Activated CD8-positive, alpha-beta memory T cell treated with anti-CD3 and anti-CD28 coated beads, Interleukin-2, amount 10 ng/mL, durations not matched to agents 7 days and 5 days (primary cell): ENCODE measurements at regions not wholly inside any gene's neighbourhood (a gene's known extent, or its start where the extent isn't known, plus 50 kb on each side); places are given as distances from the start of the nearest gene placed in this dataset.
"Not testable (repeated sequence)": the region's sequence is repeated elsewhere in the genome, so short reads cannot be mapped to it uniquely, and the experiment has no call there.

Source experiments
- ATAC-seq: fragments of 150-1000 bp; cut with Tn5 transposase; one replicate; pipeline ENCODE4 v1.10.0; 2021; ENCODE audit warnings: moderate library complexity
- CTCF ChIA-PET: fragments of 350-600 bp; sonication (Branson Sonifier 250); formaldehyde crosslinking; loops from one replicate; lab custom pipeline; 2021; ENCODE audit warnings: antibody characterized with exemption; lab: Charles Lee
- DNase-seq: peaks from one replicate; pipeline ENCODE4 v3.0.0-alpha.2; 2020
- H3K27ac Mint-ChIP-seq: one replicate; pipeline ENCODE4 v1.8.0; 2021; ENCODE audit warnings: mild to moderate bottlenecking, mixed read lengths
- H3K27me3 Mint-ChIP-seq: one replicate; pipeline ENCODE4 v1.8.0; 2021; ENCODE audit warnings: mixed read lengths
- H3K36me3 Mint-ChIP-seq: one replicate; pipeline ENCODE4 v1.8.0; 2021; ENCODE audit warnings: mild to moderate bottlenecking, mixed read lengths
- H3K4me1 Mint-ChIP-seq: one replicate; pipeline ENCODE4 v1.8.0; 2021; ENCODE audit warnings: mixed read lengths
- H3K4me3 Mint-ChIP-seq: one replicate; pipeline ENCODE4 v1.8.0; 2021; ENCODE audit warnings: mild to moderate bottlenecking, moderate library complexity, mixed read lengths
- H3K9me3 Mint-ChIP-seq: one replicate; pipeline ENCODE4 v1.8.0; 2022; ENCODE audit warnings: low read depth, mixed read lengths

DNA sequence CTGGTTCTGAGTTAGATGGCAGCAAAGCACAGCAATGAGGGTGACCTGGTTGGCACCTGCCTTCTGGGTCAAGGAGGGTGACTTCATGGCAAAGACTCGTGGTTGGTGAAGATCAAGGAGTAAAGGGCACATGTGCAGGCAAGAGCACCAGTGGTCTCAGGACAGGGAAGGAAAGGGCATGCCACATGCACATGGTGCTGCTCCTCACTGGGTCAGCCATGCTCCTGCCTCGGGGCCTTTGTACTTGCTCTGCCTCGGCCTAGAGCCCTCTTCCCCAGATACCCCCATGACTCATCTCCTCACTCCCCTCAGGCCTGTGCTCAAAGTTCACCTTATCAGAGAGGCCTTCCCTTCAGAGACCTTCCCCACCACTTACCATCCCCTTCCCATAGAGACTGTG, 106.7 kb upstream of the KDM7A start:
- DNase-seq (no peak), ATAC-seq (no peak)
- H3K27ac Mint-ChIP-seq = no peak overlapping the region
- CTCF ChIA-PET = no interaction called here
- H3K9me3 Mint-ChIP-seq = no peaks in the 10 kb centered on the region
- no peaks in the 10 kb centered on the region for H3K4me1 Mint-ChIP-seq
- H3K27me3 Mint-ChIP-seq = no peaks in the 10 kb centered on the region
- H3K36me3 Mint-ChIP-seq = no peaks in the 10 kb centered on the region
- no peak overlapping the region for H3K4me3 Mint-ChIP-seq

DNA sequence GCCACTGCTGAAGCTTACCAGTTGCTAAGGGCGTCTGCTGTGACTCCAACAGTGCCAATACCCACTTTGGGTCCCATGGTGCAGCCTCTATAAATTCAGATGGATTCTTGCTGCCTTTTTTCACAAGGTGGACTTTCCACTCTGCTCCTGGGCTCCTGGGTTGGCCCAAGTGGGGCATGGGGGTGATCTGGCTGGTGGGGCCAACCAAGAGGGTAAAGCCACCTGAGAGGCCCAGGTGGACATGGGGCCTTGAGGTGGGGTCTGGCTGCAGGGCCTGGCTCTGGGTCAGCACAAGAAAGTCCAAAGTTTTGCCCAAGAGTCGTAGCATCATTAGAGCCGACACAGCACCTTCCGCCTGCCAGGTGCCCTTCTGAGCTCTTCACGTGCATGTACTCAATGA, 105.2 kb upstream of the KDM7A start:
- no peak for ATAC-seq
- H3K27me3 Mint-ChIP-seq = no peaks in the 10 kb centered on the region
- no peak overlapping the region for H3K27ac Mint-ChIP-seq
- no peaks in the 10 kb centered on the region for H3K4me1 Mint-ChIP-seq
- H3K4me3 Mint-ChIP-seq = no peak overlapping the region
- no peak for DNase-seq
- no peaks in the 10 kb centered on the region for H3K36me3 Mint-ChIP-seq
- CTCF ChIA-PET = no interaction called here
- no peaks in the 10 kb centered on the region for H3K9me3 Mint-ChIP-seq

DNA sequence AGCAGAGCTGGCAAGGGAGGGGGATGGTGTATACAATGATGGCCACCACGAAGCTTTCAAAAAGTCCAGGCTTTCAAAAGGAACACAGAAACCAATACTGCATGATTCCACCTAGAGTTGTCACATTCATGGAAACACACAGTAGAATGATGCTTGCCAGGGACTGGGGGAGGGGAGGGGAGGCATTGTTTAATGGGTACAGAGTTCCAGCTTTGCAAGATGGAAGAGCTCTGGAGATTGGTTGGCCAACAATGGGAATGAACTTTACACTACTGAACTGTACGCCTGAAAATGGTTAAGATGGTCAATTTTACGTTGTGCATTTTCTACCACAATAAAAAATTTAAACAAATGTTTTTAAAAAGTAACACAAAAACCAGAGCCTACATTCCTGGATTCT, 104.5 kb upstream of the KDM7A start:
- CTCF ChIA-PET = no interaction called here
- Mint-ChIP-seq H3K36me3 (no peaks in the 10 kb centered on the region), H3K4me1 (no peaks in the 10 kb centered on the region), H3K9me3 (no peaks in the 10 kb centered on the region), H3K4me3 (no peak overlapping the region), H3K27me3 (no peaks in the 10 kb centered on the region), H3K27ac (no peak overlapping the region)
- ATAC-seq = no peak
- no peak for DNase-seq

DNA sequence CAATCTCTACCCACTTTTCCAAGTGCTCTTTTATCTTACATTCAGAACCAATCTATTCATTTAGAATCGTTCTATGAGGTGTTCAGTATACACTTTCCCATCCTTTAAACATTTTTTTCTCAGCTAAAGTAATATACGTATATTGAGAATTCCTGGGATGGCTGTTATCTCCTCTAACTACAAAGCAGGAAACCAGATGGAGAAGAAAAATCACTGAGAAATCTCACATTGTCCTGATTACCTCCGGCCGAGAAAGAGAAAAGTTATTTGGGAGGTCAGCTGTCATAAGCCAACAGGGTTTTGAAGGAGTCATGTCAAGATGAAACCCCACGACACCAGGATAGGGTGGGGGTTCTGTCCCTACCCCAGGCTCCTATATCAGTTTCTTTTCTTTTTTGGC, 99.2 kb upstream of the KDM7A start:
- Mint-ChIP-seq H3K27me3 (peaks cover 7% of the 10 kb centered on the region), H3K36me3 (no peaks in the 10 kb centered on the region), H3K4me3 (no peak overlapping the region), H3K27ac (no peak overlapping the region), H3K9me3 (no peaks in the 10 kb centered on the region), H3K4me1 (no peaks in the 10 kb centered on the region)
- CTCF ChIA-PET = no interaction called here
- DNase-seq (no peak), ATAC-seq (no peak)

DNA sequence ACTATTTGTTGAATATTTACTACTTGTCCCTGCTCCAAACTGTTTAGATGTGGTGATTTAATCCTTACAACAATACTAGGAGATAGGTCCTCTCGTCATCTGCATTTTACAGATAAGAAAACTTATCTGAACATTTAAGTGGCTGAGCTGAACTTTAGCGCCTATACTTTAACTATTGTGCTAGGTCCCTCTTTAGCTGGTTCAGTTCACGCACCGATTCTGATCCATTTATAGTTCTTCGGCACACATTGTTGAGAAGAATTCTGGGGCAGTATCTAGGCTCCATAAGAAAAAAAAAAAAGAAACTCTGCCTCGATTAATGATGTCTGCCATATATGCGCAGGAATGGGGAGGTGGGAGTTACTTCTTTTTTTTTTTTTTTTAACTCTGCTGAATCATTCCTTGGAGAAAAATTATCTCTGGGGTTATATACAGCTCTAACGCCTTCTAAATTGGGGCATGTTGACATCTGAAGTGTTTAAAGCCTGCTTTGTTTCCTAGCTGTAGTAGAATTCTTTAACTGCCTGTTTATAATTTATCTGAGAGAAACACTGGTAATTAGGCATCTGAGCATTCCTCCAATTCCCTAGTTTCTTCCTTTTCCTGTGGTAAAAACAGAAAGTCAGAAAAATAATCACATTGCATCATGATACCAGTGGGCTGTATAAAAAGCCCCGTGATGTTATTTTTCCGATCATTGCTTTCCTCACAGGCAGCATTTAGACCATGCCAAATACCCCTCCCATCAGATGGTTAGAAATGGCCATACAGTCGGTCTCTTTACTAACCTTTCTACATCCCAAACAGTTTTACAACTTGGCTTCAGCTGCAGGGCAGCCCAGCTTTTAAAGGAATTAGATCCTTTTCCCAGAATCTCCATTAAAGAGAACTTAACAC, 98.5 kb upstream of the KDM7A start:
- Mint-ChIP-seq H3K4me1 (no peaks in the 10 kb centered on the region), H3K36me3 (peaks cover 3% of the 10 kb centered on the region), H3K4me3 (no peak overlapping the region), H3K27me3 (peaks cover 7% of the 10 kb centered on the region), H3K9me3 (no peaks in the 10 kb centered on the region), H3K27ac (no peak overlapping the region)
- DNase-seq (no peak), ATAC-seq (no peak)
- CTCF ChIA-PET = interaction anchor here (0.6 to 1.3 kb wide), 4 partner anchors 15 to 1323 kb away, joined by 3 to 4 read pairs (median 4); no protein-coding TSS in a partner anchor

DNA sequence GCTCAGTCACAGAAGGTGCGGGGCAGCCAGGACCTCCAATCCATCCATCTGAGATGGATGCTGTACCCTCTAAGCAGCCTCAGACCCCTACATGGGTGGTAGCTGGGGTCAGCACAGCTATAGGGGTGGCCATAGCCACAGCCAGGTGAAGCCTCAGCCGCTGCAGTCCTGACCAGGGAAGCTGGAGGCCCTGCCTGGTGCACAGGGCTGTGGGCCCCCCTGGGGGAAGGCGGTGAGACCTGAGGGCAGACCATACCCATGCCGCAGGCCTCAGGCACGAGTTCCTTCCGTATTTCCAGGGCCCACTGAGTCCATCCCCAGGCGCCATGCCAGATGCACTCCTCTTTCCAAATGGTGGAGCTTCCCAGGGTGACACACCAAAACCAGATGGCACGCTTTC, 96.6 kb upstream of the KDM7A start:
- H3K36me3 Mint-ChIP-seq = peaks cover 3% of the 10 kb centered on the region
- CTCF ChIA-PET = no interaction called here

DNA sequence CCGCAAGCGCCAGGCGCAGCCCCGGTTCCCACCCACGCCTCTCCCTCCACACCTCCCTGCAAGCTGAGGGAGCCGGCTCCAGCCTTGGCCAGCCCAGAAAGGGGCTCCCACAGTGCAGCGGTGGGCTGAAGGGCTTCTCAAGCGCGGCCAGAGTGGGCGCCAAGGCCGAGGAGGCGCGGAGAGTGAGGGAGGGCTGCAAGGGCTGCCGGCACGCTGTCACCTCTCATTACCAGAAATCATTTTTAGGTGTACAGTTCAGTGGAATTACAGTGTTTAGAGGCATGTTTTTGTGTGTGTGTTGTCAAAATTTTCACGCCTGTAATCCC, 94.8 kb upstream of the KDM7A start:
- H3K9me3 Mint-ChIP-seq, CTCF ChIA-PET, DNase-seq, H3K27ac Mint-ChIP-seq, H3K36me3 Mint-ChIP-seq, H3K27me3 Mint-ChIP-seq, H3K4me3 Mint-ChIP-seq, ATAC-seq: not testable (repeated sequence)
- peaks cover 22% of the 10 kb centered on the region for H3K4me1 Mint-ChIP-seq

More for the DNA sequence above, 96.6 kb upstream of the KDM7A start:
- H3K27me3 Mint-ChIP-seq = peaks cover 7% of the 10 kb centered on the region
- ATAC-seq = no peak
- DNase-seq = no peak
- H3K4me1 Mint-ChIP-seq = peaks cover 10% of the 10 kb centered on the region
- H3K27ac Mint-ChIP-seq = no peak overlapping the region
- H3K9me3 Mint-ChIP-seq = no peaks in the 10 kb centered on the region
- H3K4me3 Mint-ChIP-seq = no peak overlapping the region

DNA sequence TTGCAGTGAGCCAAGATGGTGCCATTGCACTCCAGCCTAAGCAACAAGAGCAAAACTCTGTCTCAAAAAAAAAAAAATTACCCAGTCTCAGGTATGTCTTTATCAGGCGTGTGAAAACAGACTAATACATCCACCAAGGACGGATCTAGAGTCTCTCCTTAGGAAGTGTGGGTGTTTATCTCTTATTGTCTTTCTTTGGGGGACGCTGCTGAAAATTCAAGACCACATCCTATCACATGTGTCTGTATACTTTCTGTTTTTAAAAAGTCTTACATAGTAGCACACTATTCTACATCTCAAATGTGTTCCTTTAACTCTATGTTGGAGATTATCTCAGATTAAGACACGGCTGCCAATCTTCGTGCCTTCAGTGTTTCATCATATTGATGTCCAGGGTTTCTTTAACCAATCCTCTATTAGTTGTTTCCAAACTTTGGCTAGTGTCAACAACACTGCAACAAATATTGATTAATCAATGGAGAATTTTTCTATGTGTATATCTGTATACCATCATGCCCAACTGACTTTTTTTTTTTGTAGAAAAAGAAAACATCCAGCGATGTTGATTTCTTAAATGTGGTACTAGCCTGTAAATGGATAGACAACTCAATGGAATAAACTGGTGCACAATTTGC, 92.3 kb upstream of the KDM7A start:
- peaks cover 25% of the 10 kb centered on the region for H3K4me1 Mint-ChIP-seq
- ATAC-seq (peak; percentile 61), DNase-seq (no peak)
- no peak overlapping the region for H3K4me3 Mint-ChIP-seq
- CTCF ChIA-PET = interaction anchor here (1.5 kb wide), 1 partner anchor 16 kb away, joined by 3 read pairs; no protein-coding TSS in a partner anchor
- H3K9me3 Mint-ChIP-seq = no peaks in the 10 kb centered on the region
- peak overlapping the region; percentile 73 for H3K27ac Mint-ChIP-seq
- H3K36me3 Mint-ChIP-seq = peaks cover 8% of the 10 kb centered on the region
- H3K27me3 Mint-ChIP-seq = no peaks in the 10 kb centered on the region

DNA sequence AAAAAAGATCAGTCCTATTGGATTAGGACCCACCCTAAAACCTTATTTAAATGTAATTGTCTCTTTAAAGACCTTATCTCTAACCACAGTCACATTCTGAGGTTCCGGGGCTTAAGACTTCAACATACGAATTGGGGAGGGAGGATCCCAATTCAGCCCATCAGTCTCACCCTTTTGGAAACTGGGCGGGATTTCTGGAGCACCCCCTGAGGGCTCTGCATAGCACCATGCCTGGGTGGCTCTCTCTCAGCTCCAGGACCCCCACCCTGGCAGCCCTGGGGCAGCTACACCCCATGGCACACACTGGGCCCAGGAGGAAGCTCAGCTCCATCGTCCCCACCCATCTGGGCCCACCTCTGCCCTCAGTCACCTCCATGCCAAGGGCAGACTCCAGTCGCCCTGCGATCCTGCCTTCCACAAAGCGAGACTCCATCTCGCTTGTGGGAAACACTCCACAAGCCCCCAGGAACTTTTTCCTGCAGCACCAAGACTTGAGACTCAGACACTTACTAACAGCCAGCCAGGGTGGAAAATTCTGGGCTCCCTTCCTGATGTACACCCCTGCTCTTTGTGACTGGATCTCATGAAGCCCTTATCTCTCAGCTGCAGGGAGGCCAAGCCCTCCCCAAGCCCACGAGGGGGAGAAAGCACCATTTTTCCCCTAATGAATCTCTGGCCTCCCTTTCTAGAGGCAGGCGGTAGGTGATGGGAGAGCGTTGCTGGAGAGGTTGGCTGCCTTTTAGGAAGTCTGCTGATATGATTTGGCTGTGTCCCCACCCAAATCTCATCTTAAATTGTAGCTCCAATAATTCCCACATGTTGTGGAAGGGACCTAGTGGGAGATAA, 90.8 kb upstream of the KDM7A start:
- Mint-ChIP-seq H3K27ac (no peak overlapping the region), H3K36me3 (peaks cover 12% of the 10 kb centered on the region), H3K4me1 (peaks cover 40% of the 10 kb centered on the region), H3K9me3 (no peaks in the 10 kb centered on the region), H3K27me3 (no peaks in the 10 kb centered on the region), H3K4me3 (no peak overlapping the region)
- DNase-seq (no peak), ATAC-seq (no peak)
- CTCF ChIA-PET = interaction anchor here (1.5 kb wide), 1 partner anchor 15 kb away, joined by 3 read pairs; no protein-coding TSS in a partner anchor

DNA sequence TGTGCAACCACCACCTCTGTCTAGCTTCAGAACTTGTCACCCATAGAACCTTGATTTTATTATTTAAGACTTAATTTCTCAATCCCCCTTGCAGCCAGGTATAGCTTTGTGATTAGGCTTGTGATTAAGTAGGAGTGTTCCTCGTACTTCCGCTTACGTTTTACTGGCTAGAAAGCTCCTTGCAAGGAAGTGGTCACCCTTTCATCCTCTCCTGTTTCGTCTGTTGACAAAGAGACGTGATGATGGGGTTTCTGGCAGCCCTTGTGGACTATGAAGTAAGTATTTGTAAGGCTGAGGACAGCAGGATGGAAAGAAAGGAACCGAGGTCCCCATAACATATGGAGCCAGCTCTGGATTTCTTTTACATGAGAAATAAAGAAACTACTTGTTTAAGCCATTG, 86.5 kb upstream of the KDM7A start:
- Mint-ChIP-seq H3K27me3 (no peaks in the 10 kb centered on the region), H3K4me3 (peak overlapping the region; percentile 64), H3K36me3 (peaks cover 9% of the 10 kb centered on the region), H3K9me3 (no peaks in the 10 kb centered on the region), H3K4me1 (peaks cover 43% of the 10 kb centered on the region), H3K27ac (peak overlapping the region; percentile 92)
- CTCF ChIA-PET = interaction anchor here (0.7 to 4.7 kb wide), 6 partner anchors 10 to 116 kb away, joined by 3 to 39 read pairs (median 4); partner anchors contain the start of gene KDM7A
- DNase-seq = peak; percentile 74
- ATAC-seq = peak; percentile 96

DNA sequence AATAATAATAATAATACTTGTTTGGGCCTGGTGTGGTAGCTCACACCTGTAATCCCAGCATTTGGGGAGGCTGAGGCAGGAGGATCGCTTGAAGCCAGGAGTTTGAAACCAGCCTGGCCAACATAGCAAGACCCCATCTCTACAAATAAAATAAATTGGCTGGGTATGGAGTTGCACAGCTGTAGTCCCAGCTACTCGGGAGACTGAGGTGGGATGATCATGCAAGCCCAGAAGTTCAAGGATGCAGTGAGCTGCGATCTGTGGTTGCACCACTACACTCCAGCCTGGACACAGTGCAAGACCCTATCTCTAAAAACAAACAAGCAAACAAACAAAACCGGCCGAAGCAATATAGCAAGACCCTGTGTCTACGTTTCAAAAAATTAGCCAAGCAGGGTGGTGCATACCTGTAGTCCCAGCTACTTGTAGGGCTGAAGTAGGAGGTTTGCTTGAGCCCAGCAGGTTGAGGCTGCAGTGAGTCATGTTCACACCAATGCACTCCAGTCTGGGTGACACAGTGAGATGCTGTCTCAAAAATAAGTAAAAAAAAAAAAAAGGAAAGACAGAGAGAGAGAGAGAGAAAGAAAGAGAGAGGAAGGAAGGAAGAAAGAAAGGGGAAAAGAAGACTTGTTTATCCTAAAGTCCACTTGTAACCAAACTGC, 85.6 kb upstream of the KDM7A start:
- no peak overlapping the region for H3K4me3 Mint-ChIP-seq
- peaks cover 1% of the 10 kb centered on the region for H3K9me3 Mint-ChIP-seq
- CTCF ChIA-PET = interaction anchor here (0.7 to 4.7 kb wide), 4 partner anchors 9 to 86 kb away, joined by 3 to 39 read pairs (median 6); partner anchors contain the start of gene KDM7A
- DNase-seq (no peak), ATAC-seq (no peak)
- peaks cover 11% of the 10 kb centered on the region for H3K36me3 Mint-ChIP-seq
- H3K4me1 Mint-ChIP-seq = peaks cover 34% of the 10 kb centered on the region
- peak overlapping the region; percentile 92 for H3K27ac Mint-ChIP-seq
- H3K27me3 Mint-ChIP-seq = no peaks in the 10 kb centered on the region

DNA sequence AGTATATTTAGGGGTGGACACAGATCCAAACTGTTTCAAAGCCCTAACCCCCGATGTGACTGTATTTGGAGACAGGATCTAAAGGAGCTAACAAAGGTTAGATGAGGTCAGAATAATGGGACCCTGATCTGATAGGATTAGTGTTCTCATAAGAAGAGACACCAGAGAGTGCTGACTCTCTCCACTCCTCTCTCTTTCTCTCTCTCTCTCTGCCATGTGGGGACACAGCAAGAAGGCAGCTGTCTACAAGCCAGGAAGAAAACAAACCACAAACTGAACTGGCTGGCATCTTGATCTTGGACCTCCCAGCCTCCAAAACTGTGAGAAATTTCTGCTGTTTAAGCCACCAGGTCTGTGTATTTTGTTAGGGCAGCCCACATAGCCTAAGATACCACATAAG, 84.7 kb upstream of the KDM7A start:
- peaks cover 30% of the 10 kb centered on the region for H3K4me1 Mint-ChIP-seq
- DNase-seq (no peak), ATAC-seq (no peak)
- H3K27me3 Mint-ChIP-seq = no peaks in the 10 kb centered on the region
- H3K9me3 Mint-ChIP-seq = peaks cover 6% of the 10 kb centered on the region
- CTCF ChIA-PET = interaction anchor here (4.7 kb wide), 1 partner anchor 8 kb away, joined by 39 read pairs; no protein-coding TSS in a partner anchor
- no peak overlapping the region for H3K4me3 Mint-ChIP-seq
- H3K27ac Mint-ChIP-seq = peak overlapping the region; percentile 67
- peaks cover 13% of the 10 kb centered on the region for H3K36me3 Mint-ChIP-seq

DNA sequence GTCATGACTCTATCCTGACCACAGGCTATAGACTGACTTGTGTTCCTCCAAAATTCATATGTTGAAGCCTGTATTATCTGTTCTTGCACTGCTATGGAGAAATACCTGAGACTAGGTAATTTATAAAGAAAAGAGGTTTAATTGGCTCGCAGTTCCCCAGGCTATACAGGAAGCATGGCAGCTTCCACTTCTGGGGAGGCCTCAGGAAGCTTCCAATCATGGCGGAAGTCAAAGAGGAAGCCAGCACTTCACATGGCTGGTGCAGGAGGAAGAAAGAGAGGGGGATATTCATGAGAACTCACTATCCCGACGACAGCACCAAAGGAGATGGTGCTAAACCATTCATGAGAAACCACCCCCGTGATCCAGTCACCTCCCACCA, 84.3 kb upstream of the KDM7A start:
- H3K4me3 Mint-ChIP-seq = no peak overlapping the region
- no peak for ATAC-seq
- no peak for DNase-seq
- CTCF ChIA-PET = interaction anchor here (4.7 kb wide), 1 partner anchor 7 kb away, joined by 39 read pairs; no protein-coding TSS in a partner anchor
- H3K36me3 Mint-ChIP-seq = peaks cover 13% of the 10 kb centered on the region
- no peaks in the 10 kb centered on the region for H3K27me3 Mint-ChIP-seq
- peaks cover 30% of the 10 kb centered on the region for H3K4me1 Mint-ChIP-seq
- peaks cover 6% of the 10 kb centered on the region for H3K9me3 Mint-ChIP-seq
- H3K27ac Mint-ChIP-seq = no peak overlapping the region
